ENCODE measurements at regions not wholly inside any gene's neighbourhood (a gene's known extent, or its start where the extent isn't known, plus 50 kb on each side); places are given as distances from the start of the nearest gene placed in this dataset.
A peak's percentile ranks its signal among the peaks of the same experiment; 100 is the strongest.

- no peak for ATAC-seq
Measured at GRCh38 chr10:52869864-52870263, 97.3 kb upstream of the MBL2 start.

GRCh38 chr10:52865213-52865612 lies 92.6 kb upstream of the MBL2 start:
- no peak for ATAC-seq

- ATAC-seq = peak; percentile 93
Measured at GRCh38 chr10:52864201-52865106, 91.9 kb upstream of the MBL2 start.

DNA sequence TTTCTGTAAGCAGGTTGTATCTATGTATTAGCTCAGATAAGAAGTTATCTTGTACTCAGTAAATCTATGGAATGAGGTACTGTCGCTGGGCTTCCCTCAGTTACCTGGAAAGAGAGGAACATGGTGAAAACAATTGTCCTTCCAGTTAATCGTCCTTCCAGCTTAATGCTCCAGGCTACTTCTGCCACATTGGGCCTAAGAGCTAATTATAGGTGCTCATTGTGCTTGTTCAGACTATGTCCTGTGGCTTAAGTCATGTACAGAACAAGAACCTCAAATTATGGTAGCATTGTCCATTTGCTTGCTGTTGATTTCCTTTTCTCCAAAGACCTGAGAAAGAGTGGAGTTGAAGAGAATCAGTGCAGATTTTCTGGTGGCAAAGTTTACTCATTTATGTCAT lies 86.1 kb upstream of the MBL2 start:
- ATAC-seq = no peak

DNA sequence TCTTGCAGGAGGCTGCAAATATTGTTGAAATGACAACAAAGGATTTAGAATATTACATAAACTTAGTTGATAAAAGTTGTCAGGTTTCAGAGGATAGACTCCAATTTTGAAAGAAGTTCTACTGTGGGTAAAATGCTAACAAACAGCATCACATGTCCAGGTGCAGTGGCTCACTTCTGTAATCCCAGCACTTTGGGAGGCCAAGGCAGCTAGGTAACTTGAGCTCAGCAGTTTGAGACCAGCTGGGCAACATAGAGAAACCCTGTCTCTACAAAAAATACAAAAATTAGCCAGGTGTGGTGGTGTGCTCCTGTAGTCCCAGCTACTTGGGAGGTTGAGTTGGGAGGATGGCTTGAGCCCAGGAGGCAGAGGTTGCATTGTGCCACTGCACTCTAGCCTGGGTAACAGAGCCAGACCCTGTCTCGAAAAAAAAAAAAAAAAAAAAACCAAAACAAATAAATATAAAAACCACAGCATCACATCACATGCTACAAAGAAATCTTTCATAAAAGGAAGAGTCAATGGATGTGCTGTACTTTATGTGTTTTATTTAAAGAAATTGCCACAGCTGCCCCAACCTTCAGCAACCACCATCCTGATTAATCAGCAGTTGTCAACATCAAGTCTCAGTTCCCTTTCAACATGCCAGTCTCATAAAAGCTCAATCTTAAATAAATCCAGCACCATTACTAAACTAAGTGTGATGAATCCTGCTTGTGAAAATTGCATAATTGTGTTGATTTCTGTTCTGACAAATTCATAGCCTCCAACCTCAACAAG lies 83.2 kb upstream of the MBL2 start:
- no peak for ATAC-seq

GRCh38 chr10:52853704-52854103 lies 81.1 kb upstream of the MBL2 start:
- ATAC-seq = no peak

- ATAC-seq = no peak
Measured at GRCh38 chr10:52836816-52837215, 64.2 kb upstream of the MBL2 start.
